ENCODE measurements at regions not wholly inside any gene's neighbourhood (a gene's known extent, or its start where the extent isn't known, plus 50 kb on each side); places are given as distances from the start of the nearest gene placed in this dataset.

GRCh38 chr1:111045033-111045722 lies 81.5 kb upstream of the LRIF1 start:
- CTCF ChIA-PET (ENCODE audit: unreplicated experiment), result no interaction called here
- H3K9me3 ChIP-seq (ENCODE audit: low read length), result no peaks in the 10 kb centered on the region
- no peak overlapping the region for H3K4me2 ChIP-seq (ENCODE audit: low read length)
- H4K20me1 ChIP-seq (ENCODE audit: insufficient read depth, low read length), result no peaks in the 10 kb centered on the region
- no peaks in the 10 kb centered on the region for H3K79me2 ChIP-seq (ENCODE audit: insufficient read depth, low read depth, low read length)
- TF ChIP-seq EZH2phosphoT487 (IDR thresholded peaks at IDR 0.05; ENCODE audit: borderline replicate concordance, low read depth, low read length), result no peak
- no peak for TF ChIP-seq CTCF (conservative IDR thresholded peaks at IDR 0.05; ENCODE audit: low read length)
- no peaks in the 10 kb centered on the region for H3K4me1 ChIP-seq (ENCODE audit: insufficient read depth, low read length, poor library complexity, severe bottlenecking)
- no peaks in the 10 kb centered on the region for H3K36me3 ChIP-seq (ENCODE audit: insufficient read depth, low read length)
- POLR2A ChIA-PET, result interaction anchor here (0.6 to 1.4 kb wide), 4 partner anchors 27 to 412 kb away, joined by 3 read pairs; partner anchors contain the start of gene OVGP1
- no TSS peak for BruUV-seq (replicated peaks)
- H3K27ac ChIP-seq (ENCODE audit: low read depth, low read length, poor library complexity, severe bottlenecking), result no peak overlapping the region
- no peak overlapping the region for H2AFZ ChIP-seq (ENCODE audit: low read length)
- no peak for DNase-seq (ENCODE audit: low spot score)
- H3K4me3 ChIP-seq (ENCODE audit: low read depth, low read length, poor library complexity, severe bottlenecking), result no peak overlapping the region
- H3K9me2 ChIP-seq (ENCODE audit: insufficient read depth, low read length), result no peaks in the 10 kb centered on the region
- intact Hi-C loops (cut with micrococcal nuclease; ENCODE audit: unreplicated experiment), result no loop called here

- DNase-seq (ENCODE audit: low spot score), result peak; percentile 73
- BruUV-seq (replicated peaks), result no TSS peak
- no peaks in the 10 kb centered on the region for H3K9me2 ChIP-seq (ENCODE audit: insufficient read depth, low read length)
- H3K36me3 ChIP-seq (ENCODE audit: insufficient read depth, low read length), result no peaks in the 10 kb centered on the region
- CTCF ChIA-PET (ENCODE audit: unreplicated experiment), result no interaction called here
- TF ChIP-seq CTCF (conservative IDR thresholded peaks at IDR 0.05; ENCODE audit: low read length), result peak; percentile 94
- TF ChIP-seq EZH2phosphoT487 (IDR thresholded peaks at IDR 0.05; ENCODE audit: borderline replicate concordance, low read depth, low read length), result no peak
- H2AFZ ChIP-seq (ENCODE audit: low read length), result no peak overlapping the region
- H3K4me2 ChIP-seq (ENCODE audit: low read length), result no peak overlapping the region
- no peak overlapping the region for H3K4me3 ChIP-seq (ENCODE audit: low read depth, low read length, poor library complexity, severe bottlenecking)
- no peak overlapping the region for H3K27ac ChIP-seq (ENCODE audit: low read depth, low read length, poor library complexity, severe bottlenecking)
- H4K20me1 ChIP-seq (ENCODE audit: insufficient read depth, low read length), result no peaks in the 10 kb centered on the region
- H3K4me1 ChIP-seq (ENCODE audit: insufficient read depth, low read length, poor library complexity, severe bottlenecking), result no peaks in the 10 kb centered on the region
- H3K79me2 ChIP-seq (ENCODE audit: insufficient read depth, low read depth, low read length), result no peaks in the 10 kb centered on the region
- intact Hi-C loops (cut with micrococcal nuclease; ENCODE audit: unreplicated experiment), result loop anchor here (1.0 to 5.0 kb wide), 3 partner anchors 190 to 370 kb away; no protein-coding TSS in a partner anchor
- POLR2A ChIA-PET, result no interaction called here
- H3K9me3 ChIP-seq (ENCODE audit: low read length), result no peaks in the 10 kb centered on the region
Observed at GRCh38 chr1:111032295-111032897, 68.7 kb upstream of the LRIF1 start.

GRCh38 chr1:111030590-111030989 lies 66.9 kb upstream of the LRIF1 start:
- Histone ChIP-seq H3K9me3 (ENCODE audit: low read length) (no peaks in the 10 kb centered on the region), H3K27ac (ENCODE audit: low read depth, low read length, poor library complexity, severe bottlenecking) (no peak overlapping the region), H3K79me2 (ENCODE audit: insufficient read depth, low read depth, low read length) (no peaks in the 10 kb centered on the region), H3K4me2 (ENCODE audit: low read length) (no peak overlapping the region), H3K4me3 (ENCODE audit: low read depth, low read length, poor library complexity, severe bottlenecking) (no peak overlapping the region), H4K20me1 (ENCODE audit: insufficient read depth, low read length) (no peaks in the 10 kb centered on the region), H3K4me1 (ENCODE audit: insufficient read depth, low read length, poor library complexity, severe bottlenecking) (no peaks in the 10 kb centered on the region), H2AFZ (ENCODE audit: low read length) (peak overlapping the region; percentile 20; the same call in 1 of the 2 replicates), H3K36me3 (ENCODE audit: insufficient read depth, low read length) (no peaks in the 10 kb centered on the region), H3K9me2 (ENCODE audit: insufficient read depth, low read length) (no peaks in the 10 kb centered on the region)
- TF ChIP-seq EZH2phosphoT487 (IDR thresholded peaks at IDR 0.05; ENCODE audit: borderline replicate concordance, low read depth, low read length), result no peak
- TF ChIP-seq CTCF (conservative IDR thresholded peaks at IDR 0.05; ENCODE audit: low read length), result peak; percentile 98
- intact Hi-C loops (cut with micrococcal nuclease; ENCODE audit: unreplicated experiment), result loop anchor here (2.0 to 5.0 kb wide), 2 partner anchors 304 to 372 kb away; no protein-coding TSS in a partner anchor
- CTCF ChIA-PET (ENCODE audit: unreplicated experiment), result interaction anchor here (0.6 to 2.1 kb wide), 3 partner anchors 243 to 282 kb away, joined by 3 to 4 read pairs (median 3); no protein-coding TSS in a partner anchor
- BruUV-seq (replicated peaks), result no TSS peak
- peak; percentile 83 for DNase-seq (ENCODE audit: low spot score)
- POLR2A ChIA-PET, result interaction anchor here (0.6 to 1.4 kb wide), 4 partner anchors 17 to 184 kb away, joined by 3 to 4 read pairs (median 4); partner anchors contain the start of genes CEPT1 and DRAM2
